ENCODE measurements at regions not wholly inside any gene's neighbourhood (a gene's known extent, or its start where the extent isn't known, plus 50 kb on each side); places are given as distances from the start of the nearest gene placed in this dataset.

DNA sequence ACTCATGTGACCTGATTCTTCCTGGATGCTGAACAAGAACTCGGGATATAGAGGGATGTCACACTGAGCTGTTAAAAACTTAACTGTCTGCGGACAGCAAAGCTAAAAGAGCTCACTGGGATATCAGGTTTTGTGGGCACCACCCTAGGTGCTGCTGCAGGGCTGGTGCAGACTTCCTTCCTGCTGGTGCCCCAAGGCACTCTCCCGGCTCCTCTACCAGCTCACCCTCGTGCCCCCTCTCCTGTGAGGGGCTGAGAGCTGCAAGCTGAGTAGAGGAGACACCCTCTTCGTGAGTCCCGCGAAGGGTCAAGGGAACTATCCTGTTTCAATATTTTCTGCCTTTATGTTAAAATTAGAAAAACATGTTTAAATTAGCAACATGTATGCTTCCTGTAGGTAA is 1475.7 kb downstream of the EFNB2 start:
- DNase-seq: no peak
- Histone ChIP-seq H3K4me1 (no peaks in the 10 kb centered on the region), H3K27ac (replicated peaks) (no peak overlapping the region), H3K9me3 (replicated peaks) (peaks cover 15% of the 10 kb centered on the region), H3K36me3 (no peaks in the 10 kb centered on the region), H3K27me3 (ENCODE audit: low read depth) (no peaks in the 10 kb centered on the region), H3K4me3 (no peak overlapping the region)
- intact Hi-C loops (cut with micrococcal nuclease): no loop called here
- TF ChIP-seq, protein P1, sequence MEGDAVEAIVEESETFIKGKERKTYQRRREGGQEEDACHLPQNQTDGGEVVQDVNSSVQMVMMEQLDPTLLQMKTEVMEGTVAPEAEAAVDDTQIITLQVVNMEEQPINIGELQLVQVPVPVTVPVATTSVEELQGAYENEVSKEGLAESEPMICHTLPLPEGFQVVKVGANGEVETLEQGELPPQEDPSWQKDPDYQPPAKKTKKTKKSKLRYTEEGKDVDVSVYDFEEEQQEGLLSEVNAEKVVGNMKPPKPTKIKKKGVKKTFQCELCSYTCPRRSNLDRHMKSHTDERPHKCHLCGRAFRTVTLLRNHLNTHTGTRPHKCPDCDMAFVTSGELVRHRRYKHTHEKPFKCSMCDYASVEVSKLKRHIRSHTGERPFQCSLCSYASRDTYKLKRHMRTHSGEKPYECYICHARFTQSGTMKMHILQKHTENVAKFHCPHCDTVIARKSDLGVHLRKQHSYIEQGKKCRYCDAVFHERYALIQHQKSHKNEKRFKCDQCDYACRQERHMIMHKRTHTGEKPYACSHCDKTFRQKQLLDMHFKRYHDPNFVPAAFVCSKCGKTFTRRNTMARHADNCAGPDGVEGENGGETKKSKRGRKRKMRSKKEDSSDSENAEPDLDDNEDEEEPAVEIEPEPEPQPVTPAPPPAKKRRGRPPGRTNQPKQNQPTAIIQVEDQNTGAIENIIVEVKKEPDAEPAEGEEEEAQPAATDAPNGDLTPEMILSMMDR (IDR thresholded peaks at IDR 0.05; ENCODE audit: borderline replicate concordance): no peak

DNA sequence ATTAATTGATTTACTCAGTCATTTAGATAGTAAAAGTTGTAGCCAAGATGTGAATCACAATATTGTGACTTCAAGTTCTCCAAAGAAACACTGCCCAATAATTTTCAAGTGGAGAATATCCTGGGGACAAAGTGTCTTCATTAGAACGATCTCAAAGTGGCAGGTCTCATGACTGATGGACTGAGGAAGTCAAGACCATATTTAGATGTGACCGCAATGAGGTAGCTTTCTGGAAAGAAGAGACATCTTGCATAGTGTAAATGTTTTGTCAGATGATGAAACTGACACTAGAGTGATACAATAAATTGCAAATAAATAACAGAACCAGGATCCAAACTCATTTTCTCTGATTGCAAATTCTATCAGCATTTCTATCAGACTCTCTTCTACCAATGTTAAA is 1476.9 kb downstream of the EFNB2 start:
- Histone ChIP-seq H3K27ac (replicated peaks) (no peak overlapping the region), H3K4me1 (no peaks in the 10 kb centered on the region), H3K9me3 (replicated peaks) (peaks cover 6% of the 10 kb centered on the region), H3K36me3 (no peaks in the 10 kb centered on the region), H3K4me3 (no peak overlapping the region), H3K27me3 (ENCODE audit: low read depth) (no peaks in the 10 kb centered on the region)
- intact Hi-C loops (cut with micrococcal nuclease): no loop called here
- no peak for DNase-seq
- TF ChIP-seq, protein P1 (IDR thresholded peaks at IDR 0.05; ENCODE audit: borderline replicate concordance): no peak

DNA sequence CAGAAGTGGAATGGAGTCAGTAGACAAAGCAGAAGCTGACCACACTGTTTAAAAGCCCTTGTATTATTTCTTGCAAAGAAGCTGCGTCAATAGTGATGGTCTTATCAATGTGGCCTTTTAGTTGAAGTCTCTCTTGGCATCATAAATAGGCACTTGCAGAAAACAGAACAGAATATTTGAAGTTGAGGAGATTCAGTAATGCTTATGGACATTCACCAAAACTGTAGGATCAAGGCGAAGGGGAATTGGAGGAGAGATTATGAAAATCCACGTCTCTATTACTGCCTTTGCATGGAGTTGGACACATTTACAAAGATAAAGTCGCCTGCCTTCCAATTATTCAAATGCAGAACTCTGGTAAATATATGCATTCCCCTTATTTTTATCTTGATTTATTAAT is 1482.8 kb downstream of the EFNB2 start:
- Histone ChIP-seq H3K4me1 (peaks cover 6% of the 10 kb centered on the region), H3K9me3 (replicated peaks) (no peaks in the 10 kb centered on the region), H3K36me3 (no peaks in the 10 kb centered on the region), H3K27me3 (ENCODE audit: low read depth) (no peaks in the 10 kb centered on the region), H3K27ac (replicated peaks) (no peak overlapping the region), H3K4me3 (no peak overlapping the region)
- TF ChIP-seq, protein P1 (IDR thresholded peaks at IDR 0.05; ENCODE audit: borderline replicate concordance): no peak
- no peak for DNase-seq
- intact Hi-C loops (cut with micrococcal nuclease): no loop called here

DNA sequence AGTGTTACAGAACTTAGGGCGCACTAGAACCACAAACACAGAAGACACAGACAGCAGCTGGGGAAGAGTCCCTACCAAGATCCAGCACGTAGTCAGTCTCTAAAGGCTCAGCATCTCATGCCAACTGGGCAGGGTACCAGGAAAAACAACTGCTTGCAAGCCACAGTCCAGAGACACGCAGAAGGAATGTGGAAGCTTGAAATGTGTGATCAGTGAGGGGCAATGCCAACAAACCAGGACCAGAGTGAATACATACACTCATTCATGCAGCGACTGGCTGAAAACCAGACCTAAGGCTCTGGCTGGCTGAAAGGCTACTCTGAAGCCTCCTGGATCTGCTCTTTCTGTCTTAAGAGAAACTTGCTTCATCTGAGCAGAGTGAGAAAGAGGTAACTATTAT is 1484.8 kb downstream of the EFNB2 start:
- H3K27me3 ChIP-seq (ENCODE audit: low read depth): no peaks in the 10 kb centered on the region
- H3K4me1 ChIP-seq: peaks cover 6% of the 10 kb centered on the region
- no peaks in the 10 kb centered on the region for H3K36me3 ChIP-seq
- H3K27ac ChIP-seq (replicated peaks): no peak overlapping the region
- intact Hi-C loops (cut with micrococcal nuclease): no loop called here
- TF ChIP-seq, protein P1 (IDR thresholded peaks at IDR 0.05; ENCODE audit: borderline replicate concordance): no peak
- H3K4me3 ChIP-seq: no peak overlapping the region
- H3K9me3 ChIP-seq (replicated peaks): no peaks in the 10 kb centered on the region
- no peak for DNase-seq

DNA sequence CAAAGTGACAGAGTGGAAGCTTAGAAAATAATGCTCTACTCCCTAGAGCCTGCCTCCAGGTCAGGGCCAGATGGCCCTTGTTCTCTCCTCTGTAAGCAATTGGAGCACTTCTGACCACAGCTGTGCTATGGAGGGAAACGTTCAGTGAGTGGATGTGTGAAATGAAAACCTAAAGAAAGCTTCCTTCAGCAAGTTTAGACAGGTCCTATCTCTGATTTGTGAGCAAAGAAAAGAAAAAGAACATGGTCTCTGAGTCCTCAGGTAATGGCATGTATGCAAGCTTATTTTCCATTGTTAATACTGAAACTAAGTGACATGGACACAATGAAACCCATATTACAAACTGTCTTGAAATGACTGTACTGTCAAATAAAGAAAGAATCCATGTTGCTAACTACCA is 1486.8 kb downstream of the EFNB2 start:
- intact Hi-C loops (cut with micrococcal nuclease): no loop called here
- no peak overlapping the region for H3K27ac ChIP-seq (replicated peaks)
- H3K9me3 ChIP-seq (replicated peaks): no peaks in the 10 kb centered on the region
- H3K4me3 ChIP-seq: no peak overlapping the region
- no peak for DNase-seq
- H3K27me3 ChIP-seq (ENCODE audit: low read depth): no peaks in the 10 kb centered on the region
- peaks cover 6% of the 10 kb centered on the region for H3K4me1 ChIP-seq
- no peaks in the 10 kb centered on the region for H3K36me3 ChIP-seq
- TF ChIP-seq, protein P1 (IDR thresholded peaks at IDR 0.05; ENCODE audit: borderline replicate concordance): no peak
